Ishikawa (cell line): ENCODE measurements at regions not wholly inside any gene's neighbourhood (a gene's known extent, or its start where the extent isn't known, plus 50 kb on each side); places are given as distances from the start of the nearest gene placed in this dataset.

Source experiments
- CEBPB ChIP-seq: IDR thresholded peaks from 2 replicates; pipeline ENCODE4 v1.6.1; 2012
- CREB1 ChIP-seq: IDR thresholded peaks from 2 replicates; pipeline ENCODE4 v1.6.1; 2012; ENCODE audit warnings: low read depth
- EP300 ChIP-seq: IDR thresholded peaks from 2 replicates; pipeline ENCODE4 v1.6.1; 2012; ENCODE audit warnings: borderline replicate concordance
- FOXM1 ChIP-seq: IDR thresholded peaks from 2 replicates; pipeline ENCODE4 v1.6.1; 2012; ENCODE audit warnings: low read depth, borderline replicate concordance
- NFIC ChIP-seq: IDR thresholded peaks from 2 replicates; pipeline ENCODE4 v1.6.1; 2012
- REST ChIP-seq: IDR thresholded peaks from 2 replicates; pipeline ENCODE4 v1.6.1; 2012; ENCODE audit warnings: low read depth, mild to moderate bottlenecking
- TAF1 ChIP-seq: IDR thresholded peaks from 2 replicates; pipeline ENCODE4 v1.6.1; 2012; ENCODE audit warnings: low read depth, mild to moderate bottlenecking
- TCF12 ChIP-seq: IDR thresholded peaks from 2 replicates; pipeline ENCODE4 v1.6.1; 2012; ENCODE audit warnings: low read depth
- TEAD4 ChIP-seq: IDR thresholded peaks from 2 replicates; pipeline ENCODE4 v1.6.1; 2012
- USF1 ChIP-seq: IDR thresholded peaks from 2 replicates; pipeline ENCODE4 v1.6.1; 2012
- YY1 ChIP-seq: IDR thresholded peaks from 2 replicates; pipeline ENCODE4 v1.6.1; 2012; ENCODE audit warnings: low read depth
- ZBTB7A ChIP-seq: IDR thresholded peaks from 2 replicates; pipeline ENCODE4 v1.6.1; 2012; ENCODE audit warnings: low read depth
- TF ChIP-seq, protein P1 (sequence below): IDR thresholded peaks from 2 replicates; pipeline ENCODE4 v1.6.1; 2012

DNA sequence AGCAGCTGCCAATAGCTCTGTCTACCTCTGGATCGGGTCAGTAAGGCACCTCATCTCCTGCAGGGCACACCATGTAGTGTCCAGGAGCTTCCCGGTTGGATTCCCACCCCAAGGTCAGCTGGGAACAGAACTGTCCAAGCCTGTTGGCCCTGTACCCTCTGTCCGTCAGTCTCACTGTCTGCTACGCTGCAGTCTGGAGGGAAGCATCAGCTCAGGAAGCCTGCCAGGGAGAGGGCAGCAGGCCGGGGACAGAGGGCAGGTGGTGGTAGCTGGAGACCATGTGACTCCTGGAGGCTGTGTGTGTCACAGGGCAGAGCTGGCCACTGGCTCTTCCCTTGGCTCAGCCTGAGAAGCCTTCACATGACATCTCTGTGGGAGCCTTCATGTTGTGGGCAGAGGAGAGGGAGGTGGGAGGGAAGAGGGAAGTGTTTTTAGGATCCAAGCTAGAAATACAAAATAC lies 134.5 kb downstream of the SEC61B start:
- TF ChIP-seq, protein P1, sequence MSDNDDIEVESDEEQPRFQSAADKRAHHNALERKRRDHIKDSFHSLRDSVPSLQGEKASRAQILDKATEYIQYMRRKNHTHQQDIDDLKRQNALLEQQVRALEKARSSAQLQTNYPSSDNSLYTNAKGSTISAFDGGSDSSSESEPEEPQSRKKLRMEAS, result no peak
- TF ChIP-seq ZBTB7A (no peak), TEAD4 (no peak), REST (no peak), FOXM1 (no peak), CREB1 (no peak), YY1 (no peak), CEBPB (no peak), USF1 (no peak), TAF1 (no peak), TCF12 (no peak), EP300 (no peak), NFIC (no peak)
